MM.1S (cell line): ENCODE measurements at regions not wholly inside any gene's neighbourhood (a gene's known extent, or its start where the extent isn't known, plus 50 kb on each side); places are given as distances from the start of the nearest gene placed in this dataset.

Source experiments
- CTCF ChIP-seq: fragments of 300-600 bp; sonication (generic); IDR thresholded peaks from 2 replicates; pipeline ENCODE4 v1.5.1; 2016; ENCODE audit warnings: antibody characterized with exemption, low read length, mixed read lengths
- EZH2 ChIP-seq: fragments of 300-600 bp; sonication (generic); optimal IDR thresholded peaks from 2 replicates; pipeline ENCODE3; 2017; ENCODE audit warnings: low read depth, mild to moderate bottlenecking, antibody characterized with exemption, low read length, mixed read lengths
- EZH2phosphoT487 ChIP-seq: fragments of 300-600 bp; sonication (generic); IDR thresholded peaks from 2 replicates; pipeline ENCODE4 v1.6.1; 2018; ENCODE audit warnings: antibody characterized with exemption, low read length

- TF ChIP-seq CTCF (no peak), EZH2phosphoT487 (no peak), EZH2 (no peak)
Measured at GRCh38 chr11:37298173-37298572, 700.1 kb upstream of the RAG2 start.
